GM18870 (cell line): ENCODE measurements at regions not wholly inside any gene's neighbourhood (a gene's known extent, or its start where the extent isn't known, plus 50 kb on each side); places are given as distances from the start of the nearest gene placed in this dataset.

Experiments
- ATAC-seq: cut with Tn5 transposase; IDR thresholded peaks from one replicate; pipeline ENCODE4 v1.9.1; 2021; ENCODE audit warnings: moderate library complexity; ENCODE audit not compliant: unreplicated experiment

DNA sequence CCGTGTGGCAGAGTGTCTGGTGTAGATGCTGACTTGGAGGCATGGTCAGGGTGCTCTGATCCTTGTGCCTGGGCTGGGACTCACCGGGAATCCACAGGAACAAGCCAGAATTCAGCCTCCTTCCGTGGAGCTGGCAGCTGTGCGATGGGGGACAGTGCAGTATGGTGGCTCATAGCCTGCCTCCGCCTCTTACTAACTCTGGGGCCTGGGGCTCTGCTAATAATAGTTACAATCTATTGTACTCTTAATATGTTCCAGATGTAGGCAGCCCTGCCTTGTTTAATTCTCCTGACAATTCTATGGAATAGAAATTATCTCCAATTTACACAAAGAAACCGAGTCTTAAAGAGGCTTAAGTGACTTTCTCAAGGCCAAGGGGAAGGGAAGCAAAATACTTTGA is 77.6 kb downstream of the PCDH1 start:
- no peak for ATAC-seq

DNA sequence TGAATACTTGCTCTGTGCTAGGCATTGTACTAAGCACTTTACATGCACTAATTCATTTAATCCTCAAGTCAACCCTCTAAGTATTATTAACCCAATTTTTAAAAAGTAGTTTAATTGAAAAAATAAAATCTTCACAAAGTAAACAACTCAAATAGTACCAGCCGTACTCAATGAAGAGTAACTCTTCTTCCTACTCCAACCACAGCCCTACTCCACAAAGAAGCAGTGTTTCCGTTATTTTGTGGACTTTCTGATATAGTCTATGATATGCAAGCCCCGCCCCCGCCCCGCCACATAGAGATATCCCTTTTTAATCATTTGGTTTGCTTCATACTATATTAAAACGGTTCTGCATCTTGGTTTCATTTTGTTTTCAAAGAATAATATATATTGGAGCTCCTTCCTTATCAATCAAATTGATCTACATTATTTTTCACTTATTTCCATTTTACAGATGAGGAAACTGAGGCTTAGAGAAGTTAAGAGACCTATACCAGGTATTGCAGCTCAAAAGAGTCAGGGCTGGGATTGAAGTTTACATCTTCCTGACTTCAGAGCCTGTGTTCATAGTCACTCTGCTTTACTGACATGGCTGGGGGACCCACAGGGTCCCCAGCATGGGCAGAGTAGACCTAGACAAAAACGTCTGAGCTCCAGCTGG is 78.6 kb downstream of the PCDH1 start:
- no peak for ATAC-seq

GRCh38 chr5:141797425-141797824 is 80.8 kb downstream of the PCDH1 start:
- ATAC-seq, result no peak

- no peak for ATAC-seq
Observed at GRCh38 chr5:141795421-141795820, 82.8 kb downstream of the PCDH1 start.

DNA sequence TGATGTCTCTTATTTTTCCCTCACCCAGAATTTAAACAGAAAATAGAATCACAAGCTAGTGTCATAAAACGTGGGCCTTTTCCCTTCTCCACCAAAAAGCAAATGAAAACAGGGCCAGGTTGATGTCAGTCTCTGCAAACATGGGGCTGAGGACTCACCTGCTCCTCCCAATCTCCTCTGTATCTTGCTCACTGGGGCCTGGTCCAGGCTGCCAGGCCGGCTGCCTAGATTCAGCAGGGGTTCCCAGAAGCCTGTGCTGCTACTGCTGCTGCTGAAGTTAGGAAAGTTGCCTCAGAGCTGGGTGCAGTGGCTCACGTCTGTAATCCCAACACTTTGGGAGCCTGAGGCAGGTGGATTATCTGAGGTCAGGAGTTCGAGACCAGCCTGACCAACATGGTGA is 84.3 kb downstream of the PCDH1 start:
- no peak for ATAC-seq

DNA sequence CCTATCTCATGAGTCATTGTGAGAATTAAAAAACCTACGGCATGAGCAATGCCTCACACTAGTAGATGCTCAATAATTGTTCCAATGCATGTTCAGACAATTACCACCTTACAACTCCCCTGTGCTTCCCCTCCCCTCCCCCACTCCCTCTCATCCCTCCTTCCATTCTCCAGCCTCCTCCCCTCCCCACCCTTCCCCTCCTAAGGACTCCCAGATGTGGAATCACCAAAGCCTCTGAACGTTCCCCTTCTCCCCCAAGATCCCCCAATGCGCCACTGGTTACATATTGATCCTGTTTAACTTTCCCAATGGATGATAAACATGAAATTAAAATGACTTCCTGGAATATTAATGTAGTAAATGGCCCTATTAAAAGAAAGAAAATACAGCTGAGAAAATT is 84.8 kb downstream of the PCDH1 start:
- ATAC-seq, result no peak

- ATAC-seq, result no peak
Observed at GRCh38 chr5:141790630-141791029, 87.6 kb downstream of the PCDH1 start.

DNA sequence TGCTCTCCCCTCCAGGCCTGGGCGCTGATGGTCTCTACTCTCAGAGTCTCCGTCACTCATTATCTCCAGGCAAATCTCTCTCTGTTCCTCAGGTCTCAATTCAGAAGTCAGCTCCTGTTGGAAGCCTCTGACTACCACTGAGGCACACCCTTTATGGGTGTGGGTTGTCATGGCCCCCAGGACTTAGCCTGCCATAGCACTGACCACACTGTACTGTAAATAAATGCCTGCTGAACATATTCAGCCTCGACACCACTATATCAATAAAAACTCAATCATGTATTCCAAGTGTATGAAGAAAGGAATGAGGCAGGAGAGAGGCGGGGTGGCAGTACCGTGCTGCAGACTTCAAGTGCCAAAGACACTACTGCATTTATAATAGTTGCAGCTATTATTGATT is 88.9 kb downstream of the PCDH1 start:
- ATAC-seq, result no peak

GRCh38 chr5:141788296-141788970 is 89.8 kb downstream of the PCDH1 start:
- no peak for ATAC-seq

- no peak for ATAC-seq
Observed at GRCh38 chr5:141787376-141787775, 90.8 kb downstream of the PCDH1 start.

- ATAC-seq, result no peak
Observed at GRCh38 chr5:141786700-141787099, 91.5 kb downstream of the PCDH1 start.

GRCh38 chr5:141785711-141786110 is 92.5 kb downstream of the PCDH1 start:
- ATAC-seq, result no peak

DNA sequence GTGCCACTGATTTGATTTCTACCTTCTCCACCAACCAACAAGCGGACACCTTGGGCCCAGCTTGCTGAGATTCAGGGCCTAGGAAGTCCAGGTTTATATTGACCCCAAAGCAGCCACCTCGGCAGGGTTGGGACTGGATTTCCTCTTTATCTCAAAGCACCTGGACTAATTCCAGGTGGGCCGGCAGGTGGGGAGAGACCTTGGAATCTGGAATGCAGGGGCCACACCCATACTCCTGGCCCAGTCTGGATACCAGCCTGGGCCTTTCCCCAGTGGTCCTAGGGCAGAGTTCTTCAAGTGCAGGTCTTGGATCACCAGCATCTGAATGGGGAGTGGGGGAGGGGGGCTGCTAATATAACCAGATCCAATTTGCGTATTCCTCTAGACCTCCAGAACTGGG is 93.1 kb downstream of the PCDH1 start:
- no peak for ATAC-seq

- ATAC-seq, result no peak
Observed at GRCh38 chr5:141784529-141784928, 93.7 kb downstream of the PCDH1 start.

GRCh38 chr5:141783947-141784296 is 94.3 kb downstream of the PCDH1 start:
- ATAC-seq, result no peak

GRCh38 chr5:141783005-141783946 is 94.9 kb downstream of the PCDH1 start:
- no peak for ATAC-seq

GRCh38 chr5:141781910-141782309 is 96.3 kb downstream of the PCDH1 start:
- no peak for ATAC-seq

GRCh38 chr5:141780952-141781781 is 97.0 kb downstream of the PCDH1 start:
- no peak for ATAC-seq

GRCh38 chr5:141780240-141780951 is 97.8 kb downstream of the PCDH1 start:
- no peak for ATAC-seq

DNA sequence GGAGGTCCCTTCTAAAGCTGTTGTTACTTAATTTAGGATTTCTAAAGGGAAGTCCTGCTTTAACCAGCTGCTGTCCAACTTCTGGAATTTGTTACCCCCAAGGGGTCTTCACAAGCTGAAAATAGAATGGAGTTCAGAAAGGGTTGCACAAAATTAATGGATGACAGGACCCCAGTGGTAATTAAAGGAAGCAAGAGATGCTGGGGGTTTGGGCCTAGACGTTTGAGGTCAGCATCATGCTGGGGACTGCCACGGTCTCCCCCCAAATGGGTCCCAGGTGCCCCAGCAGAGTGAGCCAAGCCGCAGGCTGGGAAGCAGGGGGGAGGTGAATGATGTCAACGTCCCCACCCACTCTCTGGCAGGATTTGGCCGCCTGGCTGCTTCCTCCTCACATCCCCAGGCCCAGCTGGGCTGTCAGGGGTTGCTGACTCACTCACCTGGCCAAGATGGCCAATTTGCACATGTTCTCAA is 97.5 kb upstream of the ARAP3 start:
- no peak for ATAC-seq
